ENCODE measurements at regions not wholly inside any gene's neighbourhood (a gene's known extent, or its start where the extent isn't known, plus 50 kb on each side); places are given as distances from the start of the nearest gene placed in this dataset.

GRCh38 chr4:107468812-107469211 lies 251.2 kb downstream of the PAPSS1 start:
- H3K36me3 ChIP-seq: no peaks in the 10 kb centered on the region
- no peaks in the 10 kb centered on the region for H3K9me3 ChIP-seq
- DNase-seq (ENCODE audit: extremely low spot score in 2 of 2): no peak
- no peaks in the 10 kb centered on the region for H3K27me3 ChIP-seq
- H3K4me1 ChIP-seq: no peaks in the 10 kb centered on the region
- TF ChIP-seq POLR2A (IDR thresholded peaks at IDR 0.05): no peak
- no peak for TF ChIP-seq POLR2AphosphoS5 (IDR thresholded peaks at IDR 0.05; ENCODE audit: insufficient read depth in 1 of 2, low read depth in 1 of 2)
- no peak for TF ChIP-seq CTCF (IDR thresholded peaks at IDR 0.05)
- no peak overlapping the region for H3K27ac ChIP-seq
- H3K4me3 ChIP-seq: no peak overlapping the region
- intact Hi-C loops (cut with DNase I): no loop called here

GRCh38 chr4:107468156-107468555 lies 251.9 kb downstream of the PAPSS1 start:
- TF ChIP-seq POLR2AphosphoS5 (IDR thresholded peaks at IDR 0.05; ENCODE audit: insufficient read depth in 1 of 2, low read depth in 1 of 2) (no peak), POLR2A (IDR thresholded peaks at IDR 0.05) (no peak), CTCF (IDR thresholded peaks at IDR 0.05) (no peak)
- intact Hi-C loops (cut with DNase I): no loop called here
- H3K9me3 ChIP-seq: no peaks in the 10 kb centered on the region

GRCh38 chr4:107467461-107467860 lies 252.6 kb downstream of the PAPSS1 start:
- intact Hi-C loops (cut with DNase I): no loop called here
- Histone ChIP-seq H3K9me3 (no peaks in the 10 kb centered on the region), H3K4me1 (no peaks in the 10 kb centered on the region), H3K36me3 (no peaks in the 10 kb centered on the region), H3K4me3 (no peak overlapping the region), H3K27ac (no peak overlapping the region), H3K27me3 (no peaks in the 10 kb centered on the region)
- TF ChIP-seq POLR2A (IDR thresholded peaks at IDR 0.05) (no peak), CTCF (IDR thresholded peaks at IDR 0.05) (no peak), POLR2AphosphoS5 (IDR thresholded peaks at IDR 0.05; ENCODE audit: insufficient read depth in 1 of 2, low read depth in 1 of 2) (no peak)
- no peak for DNase-seq (ENCODE audit: extremely low spot score in 2 of 2)

More at GRCh38 chr4:107468156-107468555, 251.9 kb downstream of the PAPSS1 start:
- Histone ChIP-seq H3K4me3 (no peak overlapping the region), H3K27me3 (no peaks in the 10 kb centered on the region), H3K36me3 (no peaks in the 10 kb centered on the region), H3K27ac (no peak overlapping the region), H3K4me1 (no peaks in the 10 kb centered on the region)
- DNase-seq (ENCODE audit: extremely low spot score in 2 of 2): no peak

GRCh38 chr4:107458194-107458593 lies 261.8 kb downstream of the PAPSS1 start:
- H3K4me3 ChIP-seq: no peak overlapping the region
- no peak for DNase-seq (ENCODE audit: extremely low spot score in 2 of 2)

GRCh38 chr4:107453987-107454386 lies 266.0 kb downstream of the PAPSS1 start:
- Histone ChIP-seq H3K4me3 (no peak overlapping the region), H3K4me1 (no peaks in the 10 kb centered on the region), H3K36me3 (no peaks in the 10 kb centered on the region), H3K27me3 (no peaks in the 10 kb centered on the region), H3K9me3 (no peaks in the 10 kb centered on the region), H3K27ac (no peak overlapping the region)
- no peak for DNase-seq (ENCODE audit: extremely low spot score in 2 of 2)
- intact Hi-C loops (cut with DNase I): no loop called here
- TF ChIP-seq POLR2AphosphoS5 (IDR thresholded peaks at IDR 0.05; ENCODE audit: insufficient read depth in 1 of 2, low read depth in 1 of 2): no peak

More at GRCh38 chr4:107458194-107458593, 261.8 kb downstream of the PAPSS1 start:
- H3K4me1 ChIP-seq: no peaks in the 10 kb centered on the region
- intact Hi-C loops (cut with DNase I): no loop called here
- no peaks in the 10 kb centered on the region for H3K27me3 ChIP-seq
- TF ChIP-seq POLR2AphosphoS5 (IDR thresholded peaks at IDR 0.05; ENCODE audit: insufficient read depth in 1 of 2, low read depth in 1 of 2): no peak
- no peak for TF ChIP-seq POLR2A (IDR thresholded peaks at IDR 0.05)
- TF ChIP-seq CTCF (IDR thresholded peaks at IDR 0.05): no peak
- H3K36me3 ChIP-seq: no peaks in the 10 kb centered on the region
- no peak overlapping the region for H3K27ac ChIP-seq
- no peaks in the 10 kb centered on the region for H3K9me3 ChIP-seq
